Panc1 (cell line): ENCODE measurements at regions not wholly inside any gene's neighbourhood (a gene's known extent, or its start where the extent isn't known, plus 50 kb on each side); places are given as distances from the start of the nearest gene placed in this dataset.

Experiments
- ATAC-seq: fragments of 200-7000 bp; cut with Tn5 transposase; 2 replicates; pipeline ENCODE4 v1.9.1; 2020; ENCODE audit warnings: mild to moderate bottlenecking, moderate library complexity
- BruUV-seq: library from RNA; stranded (reverse); fragments of 400-500 nt; replicated peaks from 2 replicates; lab custom pipeline; 2021; lab: Mats Ljungman, UMichigan
- CTCF ChIA-PET: fragments of 300-600 bp; sonication (Branson Sonifier 250); formaldehyde crosslinking; loops from one replicate; lab custom pipeline; 2022; ENCODE audit warnings: antibody characterized with exemption; lab: Charles Lee
- POLR2A ChIA-PET: fragments of 300-600 bp; sonication (Branson Sonifier 250); formaldehyde crosslinking; loops from one replicate; lab custom pipeline; 2022; ENCODE audit warnings: antibody characterized with exemption; lab: Charles Lee
- DNase-seq: peaks from one replicate; pipeline ENCODE4 v3.0.0-alpha.2; 2010; ENCODE audit warnings: low read depth, low spot score
- H3K27ac ChIP-seq: 2 replicates; pipeline ENCODE4 v1.5.1; 2011; ENCODE audit warnings: mild to moderate bottlenecking, low read length, inconsistent platforms
- H3K27me3 ChIP-seq: fragments of 200-500 bp; sonication (Bioruptor generic); 2 replicates; pipeline ENCODE4 v1.6.0; 2014; ENCODE audit warnings: low read length, inconsistent platforms; ENCODE audit not compliant: control insufficient read depth, insufficient read depth
- H3K36me3 ChIP-seq: fragments of 200-500 bp; sonication (Bioruptor generic); 2 replicates; pipeline ENCODE4 v1.5.1; 2014; ENCODE audit warnings: inconsistent platforms, mild to moderate bottlenecking, low read length, moderate library complexity; ENCODE audit not compliant: control insufficient read depth, insufficient read depth
- H3K4me1 ChIP-seq: 2 replicates; pipeline ENCODE4 v1.5.1; 2011; ENCODE audit warnings: inconsistent platforms, mild to moderate bottlenecking, low read length, moderate library complexity; ENCODE audit not compliant: control insufficient read depth, insufficient read depth
- H3K4me3 ChIP-seq, 2 experiments: 2 replicates each; pipeline ENCODE4 v1.5.1; 2011 to 2012; ENCODE audit warnings: low read depth in 2 of 2, low read length in 2 of 2, mild to moderate bottlenecking in 2 of 2, inconsistent platforms in 1 of 2, moderate library complexity in 1 of 2
- H3K9me3 ChIP-seq: fragments of 200-500 bp; sonication (Bioruptor generic); 2 replicates; pipeline ENCODE4 v1.5.1; 2014; ENCODE audit warnings: low read depth, mild to moderate bottlenecking, inconsistent platforms, low read length, moderate library complexity; ENCODE audit not compliant: control insufficient read depth, insufficient read depth
- CTCF ChIP-seq: fragments of 450-650 bp; IDR thresholded peaks from 2 replicates; pipeline ENCODE4 v1.5.1; 2017; ENCODE audit warnings: mild to moderate bottlenecking
- POLR2AphosphoS5 ChIP-seq: IDR thresholded peaks from 2 replicates; pipeline ENCODE4 v1.6.1; 2012; ENCODE audit warnings: mild to moderate bottlenecking, low read depth, low read length, moderate library complexity
- REST ChIP-seq, 2 experiments: IDR thresholded peaks; 2 replicates each; pipeline ENCODE4 v1.6.1; 2011 to 2012; ENCODE audit warnings: low read depth in 2 of 2, control low read depth in 1 of 2, low read length in 1 of 2, mild to moderate bottlenecking in 1 of 2, moderate library complexity in 1 of 2; ENCODE audit not compliant: insufficient read depth in 1 of 2
- SIN3A ChIP-seq: IDR thresholded peaks from 2 replicates; pipeline ENCODE4 v1.6.1; 2012; ENCODE audit warnings: low read depth, mild to moderate bottlenecking, low read length, moderate library complexity, borderline replicate concordance; ENCODE audit not compliant: insufficient read depth
- TCF7L2 ChIP-seq: IDR thresholded peaks from 2 replicates; pipeline ENCODE4 v1.6.1; 2011; ENCODE audit warnings: mild to moderate bottlenecking, low read depth, low read length, inconsistent platforms
- in situ Hi-C: cut with HindIII; loops from 2 replicates; pipeline ENCODE4 v1.10.0; 2016; ENCODE audit warnings: low sequenced_read_pairs, low pct_unique_long_range_greater_than_20kb
- intact Hi-C: fragments of 100-400 bp; cut with micrococcal nuclease; formaldehyde crosslinking; loops from one replicate; pipeline ENCODE4 v1.10.0; 2022; ENCODE audit not compliant: unreplicated experiment

DNA sequence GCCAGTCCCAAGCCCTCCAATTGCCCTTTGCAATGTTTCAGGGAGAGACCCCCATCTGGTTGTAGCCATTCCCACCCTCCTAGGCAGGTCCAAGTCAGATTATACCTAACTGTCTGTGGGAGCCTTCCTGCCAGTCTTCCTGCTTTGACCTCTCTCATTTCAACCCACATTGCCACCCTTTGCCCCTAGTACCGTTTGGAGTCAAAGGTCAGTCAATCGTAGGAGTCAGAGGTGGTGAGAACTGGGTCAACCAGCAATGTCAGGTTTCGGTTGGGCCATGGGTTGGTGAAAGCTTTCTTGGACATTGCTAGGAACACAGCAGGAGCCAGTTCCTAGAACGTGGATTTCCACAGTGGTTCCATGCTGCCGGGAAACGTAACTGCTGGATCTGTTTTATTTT lies 269.4 kb upstream of the GHITM start:
- in situ Hi-C loops (no loop called here), intact Hi-C loops (no loop called here)
- no peak for ATAC-seq
- no peaks in the 10 kb centered on the region for H3K36me3 ChIP-seq
- ChIA-PET POLR2A (no interaction called here), CTCF (no interaction called here)
- DNase-seq: no peak
- no peak overlapping the region for H3K27ac ChIP-seq
- no peaks in the 10 kb centered on the region for H3K27me3 ChIP-seq
- no peaks in the 10 kb centered on the region for H3K9me3 ChIP-seq
- H3K4me3 ChIP-seq: no peak overlapping the region
- TF ChIP-seq SIN3A: no peak
- no peak for TF ChIP-seq TCF7L2
- no peak for TF ChIP-seq REST (IDR thresholded peaks at IDR 0.05; ENCODE audit: insufficient read depth in 1 of 2, low read depth in 2 of 2, low read length in 1 of 2)
- no peak for TF ChIP-seq CTCF
- no peak for TF ChIP-seq POLR2AphosphoS5
- BruUV-seq: no TSS peak
- H3K4me1 ChIP-seq: no peaks in the 10 kb centered on the region

DNA sequence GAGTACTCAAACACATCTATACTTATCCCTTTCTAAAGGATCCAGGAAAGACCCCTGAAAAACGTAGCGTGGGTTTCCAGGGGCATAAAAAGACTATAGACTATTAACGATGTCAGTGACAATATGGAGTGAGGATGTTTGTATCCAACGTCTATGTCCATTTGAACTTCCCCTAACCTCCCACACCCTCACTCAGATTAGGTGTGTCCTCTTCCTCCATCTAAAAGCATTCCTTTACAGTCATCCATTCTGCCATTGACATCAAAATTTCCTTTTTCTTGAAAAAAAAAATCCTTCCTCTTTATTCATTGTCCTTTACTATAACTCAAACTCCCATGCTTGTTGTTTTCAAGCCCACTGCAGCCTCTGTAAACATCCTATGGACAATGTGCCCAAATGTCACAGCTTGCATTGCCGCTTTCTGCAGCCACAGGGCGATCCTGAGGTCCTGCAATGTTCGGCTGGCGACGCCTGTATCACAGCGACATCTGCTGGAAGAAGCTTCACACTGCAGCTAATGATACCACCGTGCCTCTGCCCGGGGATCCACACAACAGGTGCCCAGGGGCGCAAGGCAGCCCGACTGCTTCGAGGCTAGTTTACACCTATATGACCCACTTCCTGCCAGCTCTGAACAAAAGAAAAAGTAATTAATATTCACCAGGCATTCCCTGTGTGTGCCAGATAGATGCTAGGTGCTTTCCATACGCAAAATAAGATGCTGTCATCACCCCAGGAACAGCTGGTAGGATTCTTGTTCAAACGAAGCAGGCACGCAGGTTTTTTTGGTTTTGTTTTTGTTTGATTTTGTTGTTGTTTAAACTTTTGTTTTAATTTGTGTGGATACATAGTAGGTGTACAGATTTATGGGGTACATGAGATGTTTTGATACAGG lies 267.9 kb upstream of the GHITM start:
- intact Hi-C loops: no loop called here
- ATAC-seq: peak; percentile 98
- BruUV-seq: no TSS peak

More for the DNA sequence above, 267.9 kb upstream of the GHITM start:
- H3K27me3 ChIP-seq: no peaks in the 10 kb centered on the region
- in situ Hi-C loops: no loop called here
- H3K36me3 ChIP-seq: no peaks in the 10 kb centered on the region
- H3K4me3 ChIP-seq: no peak overlapping the region
- no peaks in the 10 kb centered on the region for H3K9me3 ChIP-seq
- peak; percentile 64 for DNase-seq
- H3K4me1 ChIP-seq: no peaks in the 10 kb centered on the region
- no peak overlapping the region for H3K27ac ChIP-seq
- CTCF ChIA-PET: interaction anchor here (0.6 kb wide), 1 partner anchor 1060 kb away, joined by 3 read pairs; no protein-coding TSS in a partner anchor
- no peak for TF ChIP-seq SIN3A
- TF ChIP-seq REST (IDR thresholded peaks at IDR 0.05; ENCODE audit: insufficient read depth in 1 of 2, low read depth in 2 of 2, low read length in 1 of 2): peak in 1 of 2 experiments; percentile 60; a peak in 1 of 4 replicates
- TF ChIP-seq CTCF: peak; percentile 97
- POLR2A ChIA-PET: no interaction called here
